B cell (primary cell): ENCODE measurements at regions not wholly inside any gene's neighbourhood (a gene's known extent, or its start where the extent isn't known, plus 50 kb on each side); places are given as distances from the start of the nearest gene placed in this dataset.

Source experiments
- CTCF ChIP-seq: fragments of 200-600 bp; IDR thresholded peaks from one replicate; pipeline ENCODE4 v1.8.0; 2022; ENCODE audit warnings: antibody characterized with exemption, mild to moderate bottlenecking
- EZH2 ChIP-seq: IDR thresholded peaks from 2 replicates; pipeline ENCODE4 v1.6.1; 2012; ENCODE audit warnings: borderline replicate concordance, low read depth, mild to moderate bottlenecking, moderate library complexity, low read length; ENCODE audit not compliant: insufficient read depth, poor library complexity, severe bottlenecking

- TF ChIP-seq EZH2 (no peak), CTCF (no peak)
Observed at GRCh38 chr5:86074297-86074696, 543.4 kb upstream of the COX7C start.
